Uterus (tissue), 3 donors: ENCODE measurements at regions not wholly inside any gene's neighbourhood (a gene's known extent, or its start where the extent isn't known, plus 50 kb on each side); places are given as distances from the start of the nearest gene placed in this dataset.

Experiments
- DNase-seq, 2 donors: peaks; one replicate each; pipeline ENCODE4 v3.0.0-alpha.2; 2019 to 2020
- H3K27ac ChIP-seq, 2 donors: fragments of 200-600 bp; sonication (generic); 1 replicate in 1 of 2; 2 replicates in 1 of 2; pipeline ENCODE4 v1.5.1; 2016 to 2018
- H3K27me3 ChIP-seq, 2 donors: fragments of 200-600 bp; sonication (generic); one replicate each; pipeline ENCODE4 v1.5.1; 2018 to 2019; ENCODE audit warnings: control low read depth in 1 of 2
- H3K36me3 ChIP-seq, 2 donors: fragments of 200-600 bp; sonication (generic); one replicate each; pipeline ENCODE4 v1.5.1; 2019; ENCODE audit warnings: control low read depth in 1 of 2
- H3K4me1 ChIP-seq, 2 donors: fragments of 200-600 bp; sonication (generic); one replicate each; pipeline ENCODE4 v1.5.1; 2018 to 2019; ENCODE audit warnings: control low read depth in 1 of 2
- H3K4me3 ChIP-seq, 2 donors: fragments of 200-600 bp; sonication (generic); 1 replicate in 1 of 2; 2 replicates in 1 of 2; pipeline ENCODE4 v1.5.1; 2018 to 2019; ENCODE audit warnings: mild to moderate bottlenecking in 1 of 2
- H3K9me3 ChIP-seq, 2 donors: fragments of 200-600 bp; sonication (generic); one replicate each; pipeline ENCODE4 v1.5.1; 2019; ENCODE audit warnings: control low read depth in 1 of 2
- POLR2A ChIP-seq, 2 donors: fragments of 450-650 bp; IDR thresholded peaks; one replicate each; pipeline ENCODE4 v1.6.1; 2016; ENCODE audit warnings: antibody characterized with exemption in 2 of 2, mild to moderate bottlenecking in 1 of 2, moderate library complexity in 1 of 2
- intact Hi-C: fragments of 100-400 bp; cut with DNase I; formaldehyde crosslinking; loops from one replicate; pipeline ENCODE4 v1.15.1; 2023; ENCODE audit warnings: low total_unique reads
- TF ChIP-seq, protein P1 (sequence below), 4 experiments: fragments of 200-600 bp in 2 of 4; fragments of 450-650 bp in 2 of 4; sonication (generic) in 2 of 4; IDR thresholded peaks; one replicate each; pipeline ENCODE4 v1.5.1; 2016 to 2019; ENCODE audit warnings: antibody characterized with exemption in 4 of 4, mild to moderate bottlenecking in 2 of 4, moderate library complexity in 1 of 4
- donor health status: DM: yes; HTN: yes; CAD: no.

DNA sequence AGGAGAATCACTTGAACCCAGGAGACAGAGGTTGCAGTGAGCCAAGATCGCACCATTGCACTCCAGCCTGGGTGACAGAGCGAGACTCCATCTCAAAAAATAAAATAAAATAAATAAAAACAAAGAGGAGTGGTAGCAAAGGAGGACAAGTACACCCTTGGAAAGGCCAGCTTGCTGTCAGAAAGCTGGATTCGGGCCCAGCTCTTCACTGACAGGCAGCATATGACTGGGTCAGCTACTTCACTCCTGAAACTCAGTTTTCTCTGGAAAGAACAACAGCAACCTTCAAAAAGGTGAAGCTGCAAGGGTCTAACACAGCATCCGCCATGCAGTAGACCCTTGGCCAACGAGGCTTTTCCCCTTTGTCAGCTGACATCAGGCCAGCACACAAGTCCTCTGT lies 156.0 kb upstream of the TIAM1 start:
- intact Hi-C loops = no loop called here
- TF ChIP-seq, protein P1, sequence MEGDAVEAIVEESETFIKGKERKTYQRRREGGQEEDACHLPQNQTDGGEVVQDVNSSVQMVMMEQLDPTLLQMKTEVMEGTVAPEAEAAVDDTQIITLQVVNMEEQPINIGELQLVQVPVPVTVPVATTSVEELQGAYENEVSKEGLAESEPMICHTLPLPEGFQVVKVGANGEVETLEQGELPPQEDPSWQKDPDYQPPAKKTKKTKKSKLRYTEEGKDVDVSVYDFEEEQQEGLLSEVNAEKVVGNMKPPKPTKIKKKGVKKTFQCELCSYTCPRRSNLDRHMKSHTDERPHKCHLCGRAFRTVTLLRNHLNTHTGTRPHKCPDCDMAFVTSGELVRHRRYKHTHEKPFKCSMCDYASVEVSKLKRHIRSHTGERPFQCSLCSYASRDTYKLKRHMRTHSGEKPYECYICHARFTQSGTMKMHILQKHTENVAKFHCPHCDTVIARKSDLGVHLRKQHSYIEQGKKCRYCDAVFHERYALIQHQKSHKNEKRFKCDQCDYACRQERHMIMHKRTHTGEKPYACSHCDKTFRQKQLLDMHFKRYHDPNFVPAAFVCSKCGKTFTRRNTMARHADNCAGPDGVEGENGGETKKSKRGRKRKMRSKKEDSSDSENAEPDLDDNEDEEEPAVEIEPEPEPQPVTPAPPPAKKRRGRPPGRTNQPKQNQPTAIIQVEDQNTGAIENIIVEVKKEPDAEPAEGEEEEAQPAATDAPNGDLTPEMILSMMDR (IDR thresholded peaks at IDR 0.05) = no peak
- no peak for TF ChIP-seq POLR2A (IDR thresholded peaks at IDR 0.05)
- Histone ChIP-seq H3K27me3 (no peaks in the 10 kb centered on the region), H3K9me3 (no peaks in the 10 kb centered on the region), H3K27ac (no peak overlapping the region), H3K36me3 (no peaks in the 10 kb centered on the region), H3K4me3 (no peak overlapping the region), H3K4me1 (no peaks in the 10 kb centered on the region)
- peak in 1 of 2 donors; percentile 20 for DNase-seq

DNA sequence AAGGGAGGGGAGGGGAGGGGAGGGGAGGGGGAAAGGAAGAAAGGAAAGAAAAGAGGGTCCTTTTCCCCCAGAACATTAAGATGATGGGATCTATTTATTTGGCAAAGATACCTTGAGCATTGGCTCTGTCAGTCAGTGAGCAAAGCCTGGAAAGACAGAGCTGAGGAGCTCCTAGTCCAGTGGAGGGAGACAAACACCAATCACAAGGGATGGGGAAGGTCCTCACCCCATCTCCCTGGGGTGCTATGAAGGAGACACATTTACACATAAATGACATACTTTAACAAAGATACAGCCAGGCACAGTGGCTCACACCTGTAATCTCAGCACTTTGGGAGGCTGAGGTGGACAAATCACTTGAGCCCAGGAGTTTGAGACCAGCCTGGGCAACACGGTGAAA lies 154.9 kb upstream of the TIAM1 start:
- H3K27me3 ChIP-seq = no peaks in the 10 kb centered on the region
- no peak overlapping the region for H3K27ac ChIP-seq
- no peak overlapping the region for H3K4me3 ChIP-seq
- intact Hi-C loops = no loop called here
- H3K36me3 ChIP-seq = no peaks in the 10 kb centered on the region
- H3K4me1 ChIP-seq = no peaks in the 10 kb centered on the region
- no peaks in the 10 kb centered on the region for H3K9me3 ChIP-seq
- no peak for TF ChIP-seq POLR2A (IDR thresholded peaks at IDR 0.05)
- TF ChIP-seq, protein P1 (IDR thresholded peaks at IDR 0.05) = no peak
- DNase-seq = no peak

DNA sequence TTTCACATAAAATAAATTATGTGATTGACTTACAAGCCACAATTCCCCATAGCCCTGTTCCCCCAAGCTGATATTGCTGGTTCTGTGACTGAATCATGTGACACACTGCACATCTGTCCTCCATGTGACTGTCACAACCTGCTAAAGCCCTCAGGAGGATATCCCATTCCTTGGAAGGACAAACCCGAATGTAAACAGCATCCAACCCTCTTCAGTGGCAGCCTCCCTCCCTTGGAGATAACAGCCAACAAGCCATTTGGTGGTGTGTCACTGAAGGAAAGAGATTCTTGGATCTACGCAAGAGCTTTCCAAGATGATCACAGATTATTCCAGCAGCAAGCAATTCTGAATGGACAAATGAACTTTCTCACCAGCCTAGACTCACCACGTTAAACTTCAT lies 153.9 kb upstream of the TIAM1 start:
- no peak for DNase-seq
- Histone ChIP-seq H3K36me3 (no peaks in the 10 kb centered on the region), H3K4me3 (no peak overlapping the region), H3K9me3 (no peaks in the 10 kb centered on the region), H3K4me1 (no peaks in the 10 kb centered on the region), H3K27ac (no peak overlapping the region), H3K27me3 (no peaks in the 10 kb centered on the region)
- intact Hi-C loops = no loop called here
- no peak for TF ChIP-seq POLR2A (IDR thresholded peaks at IDR 0.05)
- TF ChIP-seq, protein P1 (IDR thresholded peaks at IDR 0.05) = no peak

DNA sequence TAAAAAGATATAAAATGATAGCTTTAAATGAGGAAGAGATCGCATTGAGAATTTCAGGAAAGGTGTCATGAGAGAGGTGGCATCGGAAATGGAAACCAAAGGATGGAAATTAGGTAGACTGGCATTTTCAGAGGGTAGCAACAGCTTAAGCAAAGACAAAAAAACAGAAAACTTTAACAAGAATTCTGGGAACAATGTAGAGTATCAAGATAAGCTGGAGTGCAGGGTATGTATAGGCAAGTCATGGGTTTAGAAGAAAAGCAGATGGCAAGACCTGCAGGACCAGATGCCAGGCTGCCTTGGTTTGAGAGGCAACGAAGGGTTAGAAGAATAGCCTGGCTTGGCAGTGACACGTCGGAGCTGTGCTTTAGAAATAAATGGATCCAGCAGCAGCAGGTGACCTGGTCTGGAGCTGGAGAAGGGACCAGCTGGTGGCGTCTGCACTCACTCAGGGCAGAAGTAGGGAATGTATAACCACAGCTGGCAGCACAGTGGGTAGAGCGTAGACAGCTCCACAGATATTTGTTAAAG lies 149.4 kb upstream of the TIAM1 start:
- H3K4me1 ChIP-seq = peaks cover 0 to 4% of the 10 kb centered on the region in 2 donors
- H3K27me3 ChIP-seq = no peaks in the 10 kb centered on the region
- intact Hi-C loops = no loop called here
- no peaks in the 10 kb centered on the region for H3K36me3 ChIP-seq
- H3K4me3 ChIP-seq = no peak overlapping the region
- TF ChIP-seq, protein P1 (IDR thresholded peaks at IDR 0.05) = no peak
- TF ChIP-seq POLR2A (IDR thresholded peaks at IDR 0.05) = no peak
- DNase-seq = no peak
- no peaks in the 10 kb centered on the region for H3K9me3 ChIP-seq
- no peak overlapping the region for H3K27ac ChIP-seq

DNA sequence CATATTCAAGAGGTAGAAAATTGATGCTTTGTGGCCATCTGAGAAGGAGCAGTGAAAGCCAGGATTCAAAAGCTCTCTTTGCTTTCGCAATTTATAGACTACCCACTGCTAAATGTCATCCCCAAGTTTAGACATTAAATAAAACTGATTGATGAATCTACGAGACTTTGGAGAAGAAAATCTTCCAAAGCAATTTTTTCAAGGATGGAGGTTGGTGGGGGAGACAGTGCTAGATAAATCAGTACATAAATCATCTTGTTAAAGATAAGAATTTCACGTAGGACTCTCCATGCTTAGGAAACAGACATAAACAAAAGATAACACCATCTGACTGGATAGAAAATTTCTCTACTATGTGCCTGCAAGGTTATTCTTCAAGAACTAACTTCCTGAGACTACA lies 147.6 kb upstream of the TIAM1 start:
- intact Hi-C loops = no loop called here
- H3K4me1 ChIP-seq = peaks cover 0 to 4% of the 10 kb centered on the region in 2 donors

More for the DNA sequence above, 147.6 kb upstream of the TIAM1 start:
- no peaks in the 10 kb centered on the region for H3K36me3 ChIP-seq
- no peaks in the 10 kb centered on the region for H3K27me3 ChIP-seq
- H3K9me3 ChIP-seq = no peaks in the 10 kb centered on the region
- no peak for DNase-seq
- no peak overlapping the region for H3K4me3 ChIP-seq
- TF ChIP-seq, protein P1 (IDR thresholded peaks at IDR 0.05) = no peak
- no peak for TF ChIP-seq POLR2A (IDR thresholded peaks at IDR 0.05)
- H3K27ac ChIP-seq = no peak overlapping the region
